SK-N-SH (cell line): ENCODE measurements at regions not wholly inside any gene's neighbourhood (a gene's known extent, or its start where the extent isn't known, plus 50 kb on each side); places are given as distances from the start of the nearest gene placed in this dataset.

ENCODE experiments used
- CTCF ChIA-PET: fragments of 300-600, 350-600 bp; formaldehyde crosslinking; extraction: SDS; loops from one replicate; lab custom pipeline; 2021; lab: Yijun Ruan, JAX
- POLR2A ChIA-PET: fragments of 350-600 bp; sonication (Branson Sonifier 250); formaldehyde crosslinking; extraction: SDS; loops from one replicate; lab custom pipeline; 2020; ENCODE audit warnings: antibody characterized with exemption, inconsistent platforms; lab: Yijun Ruan, JAX
- DNase-seq: peaks from one replicate; pipeline ENCODE4 v3.0.0; 2012
- H2AFZ ChIP-seq: fragments of 200-600 bp; sonication (generic); 2 replicates; pipeline ENCODE4 v1.8.1; 2016; ENCODE audit warnings: antibody characterized with exemption, mild to moderate bottlenecking, low read depth
- H3F3A ChIP-seq: fragments of 200-600 bp; sonication (generic); replicated peaks from 2 replicates; pipeline ENCODE3; 2016; ENCODE audit warnings: antibody characterized with exemption, mild to moderate bottlenecking; ENCODE audit not compliant: insufficient read depth
- H3K27ac ChIP-seq, 2 experiments: fragments of 200-500 bp in 1 of 2; fragments of 200-600 bp in 1 of 2; sonication (Bioruptor generic) in 1 of 2; sonication (generic), shearing (Covaris generic) in 1 of 2; 2 replicates each; pipeline versions ENCODE4 v1.5.1 to v1.6.1; 2014 to 2016; ENCODE audit warnings: low read depth in 2 of 2, inconsistent platforms in 1 of 2, low read length in 1 of 2, mild to moderate bottlenecking in 1 of 2, mixed read lengths in 1 of 2
- H3K27me3 ChIP-seq: fragments of 200-600 bp; sonication (generic), shearing (Covaris generic); 2 replicates; pipeline ENCODE4 v1.6.1; 2016; ENCODE audit warnings: mixed run types; ENCODE audit not compliant: insufficient read depth
- H3K36me3 ChIP-seq, 2 experiments: fragments of 200-500 bp in 1 of 2; fragments of 200-600 bp in 1 of 2; sonication (Bioruptor generic) in 1 of 2; sonication (generic) in 1 of 2; replicated peaks in 1 of 2; 2 replicates each; pipeline versions ENCODE3 to v1.5.1; 2014 to 2016; ENCODE audit warnings: low read length in 1 of 2, mild to moderate bottlenecking in 1 of 2; ENCODE audit not compliant: insufficient read depth in 2 of 2, control insufficient read depth in 1 of 2
- H3K4me1 ChIP-seq, 2 experiments: fragments of 200-500 bp in 1 of 2; fragments of 200-600 bp in 1 of 2; sonication (Bioruptor generic) in 1 of 2; sonication (generic), shearing (Covaris generic) in 1 of 2; 2 replicates each; pipeline versions ENCODE4 v1.5.1 to v1.6.1; 2014 to 2016; ENCODE audit warnings: low read depth in 1 of 2, low read length in 1 of 2, mixed run types in 1 of 2; ENCODE audit not compliant: insufficient read depth in 2 of 2, control insufficient read depth in 1 of 2
- H3K4me2 ChIP-seq: fragments of 200-600 bp; sonication (generic), shearing (Covaris generic); 2 replicates; pipeline ENCODE4 v1.6.1; 2017; ENCODE audit warnings: mixed run types
- H3K4me3 ChIP-seq, 2 experiments: fragments of 200-500 bp in 1 of 2; fragments of 200-600 bp in 1 of 2; sonication (Bioruptor generic) in 1 of 2; sonication (generic), shearing (Covaris generic) in 1 of 2; 2 replicates each; pipeline versions ENCODE4 v1.5.1 to v1.8.1; 2014 to 2016; ENCODE audit warnings: low read depth in 2 of 2, inconsistent platforms in 1 of 2, low read length in 1 of 2, mild to moderate bottlenecking in 1 of 2, mixed read lengths in 1 of 2, moderate library complexity in 1 of 2
- H3K79me2 ChIP-seq: fragments of 200-600 bp; sonication (generic); 2 replicates; pipeline ENCODE4 v1.8.1; 2017; ENCODE audit warnings: mild to moderate bottlenecking; ENCODE audit not compliant: insufficient read depth
- H3K9ac ChIP-seq: fragments of 200-600 bp; sonication (generic); 2 replicates; pipeline ENCODE4 v1.6.1; 2017; ENCODE audit warnings: mixed run types
- H3K9me2 ChIP-seq: fragments of 200-600 bp; sonication (generic); 2 replicates; pipeline ENCODE4 v1.6.1; 2017; ENCODE audit warnings: mixed run types
- H3K9me3 ChIP-seq: fragments of 200-600 bp; sonication (generic); 2 replicates; pipeline ENCODE4 v1.6.1; 2017; ENCODE audit warnings: mixed run types, mild to moderate bottlenecking, moderate library complexity
- H4K20me1 ChIP-seq: fragments of 200-600 bp; sonication (generic); 2 replicates; pipeline ENCODE4 v1.6.1; 2017; ENCODE audit warnings: mild to moderate bottlenecking, mixed run types; ENCODE audit not compliant: insufficient read depth
- CHD2 ChIP-seq: fragments of 150-350 bp; IDR thresholded peaks from 2 replicates; pipeline ENCODE4 v1.6.1; 2018; ENCODE audit warnings: low read length; ENCODE audit not compliant: partially characterized antibody
- ELF1 ChIP-seq: IDR thresholded peaks from 2 replicates; pipeline ENCODE4 v1.4.0; 2012
- EP300 ChIP-seq, 2 experiments: IDR thresholded peaks; 2 replicates each; pipeline versions ENCODE4 v1.4.0 to v1.6.1; 2012; ENCODE audit warnings: borderline replicate concordance in 1 of 2, low read depth in 1 of 2, low read length in 1 of 2
- EZH2phosphoT487 ChIP-seq: fragments of 200-600 bp; sonication (generic); IDR thresholded peaks from 2 replicates; pipeline ENCODE4 v1.6.1; 2017; ENCODE audit warnings: low read depth, mixed run types, mild to moderate bottlenecking, antibody characterized with exemption, moderate library complexity, borderline replicate concordance
- GATA2 ChIP-seq: sonication (generic); formaldehyde crosslinking; IDR thresholded peaks from 2 replicates; pipeline ENCODE4 v1.5.0; 2020; ENCODE audit warnings: mild to moderate bottlenecking, missing genetic modification reagents
- IRF3 ChIP-seq: fragments of 150-350 bp; IDR thresholded peaks from 2 replicates; pipeline ENCODE4 v1.6.1; 2016; ENCODE audit warnings: mild to moderate bottlenecking, low read depth, low read length
- PBX3 ChIP-seq: IDR thresholded peaks from 2 replicates; pipeline ENCODE4; 2012
- YY1 ChIP-seq: IDR thresholded peaks from 2 replicates; pipeline ENCODE4 v1.4.0; 2012; ENCODE audit warnings: low read depth, mild to moderate bottlenecking
- WGBS: methylation state at CpG from one replicate; pipeline ENCODE4 v1.1.6; 2017; ENCODE audit warnings: low lambda C conversion rate; 5-methylcytosine and 5-hydroxymethylcytosine counted together
- TF ChIP-seq, protein P1 (sequence below): IDR thresholded peaks from 2 replicates; pipeline ENCODE4 v1.6.1; 2012; ENCODE audit warnings: mild to moderate bottlenecking, low read depth, low read length, moderate library complexity
- TF ChIP-seq, protein P2 (sequence below): fragments of 150-350 bp; IDR thresholded peaks from 2 replicates; pipeline ENCODE4 v1.6.1; 2017; ENCODE audit warnings: antibody characterized with exemption, low read length, low read depth, borderline replicate concordance
- TF ChIP-seq, protein P3 (sequence below): IDR thresholded peaks from 2 replicates; pipeline ENCODE4 v1.4.0; 2012; ENCODE audit warnings: low read depth, borderline replicate concordance

GRCh38 chrX:7362111-7362510 lies 214.2 kb upstream of the PUDP start (continued):
- TF ChIP-seq, protein P1, sequence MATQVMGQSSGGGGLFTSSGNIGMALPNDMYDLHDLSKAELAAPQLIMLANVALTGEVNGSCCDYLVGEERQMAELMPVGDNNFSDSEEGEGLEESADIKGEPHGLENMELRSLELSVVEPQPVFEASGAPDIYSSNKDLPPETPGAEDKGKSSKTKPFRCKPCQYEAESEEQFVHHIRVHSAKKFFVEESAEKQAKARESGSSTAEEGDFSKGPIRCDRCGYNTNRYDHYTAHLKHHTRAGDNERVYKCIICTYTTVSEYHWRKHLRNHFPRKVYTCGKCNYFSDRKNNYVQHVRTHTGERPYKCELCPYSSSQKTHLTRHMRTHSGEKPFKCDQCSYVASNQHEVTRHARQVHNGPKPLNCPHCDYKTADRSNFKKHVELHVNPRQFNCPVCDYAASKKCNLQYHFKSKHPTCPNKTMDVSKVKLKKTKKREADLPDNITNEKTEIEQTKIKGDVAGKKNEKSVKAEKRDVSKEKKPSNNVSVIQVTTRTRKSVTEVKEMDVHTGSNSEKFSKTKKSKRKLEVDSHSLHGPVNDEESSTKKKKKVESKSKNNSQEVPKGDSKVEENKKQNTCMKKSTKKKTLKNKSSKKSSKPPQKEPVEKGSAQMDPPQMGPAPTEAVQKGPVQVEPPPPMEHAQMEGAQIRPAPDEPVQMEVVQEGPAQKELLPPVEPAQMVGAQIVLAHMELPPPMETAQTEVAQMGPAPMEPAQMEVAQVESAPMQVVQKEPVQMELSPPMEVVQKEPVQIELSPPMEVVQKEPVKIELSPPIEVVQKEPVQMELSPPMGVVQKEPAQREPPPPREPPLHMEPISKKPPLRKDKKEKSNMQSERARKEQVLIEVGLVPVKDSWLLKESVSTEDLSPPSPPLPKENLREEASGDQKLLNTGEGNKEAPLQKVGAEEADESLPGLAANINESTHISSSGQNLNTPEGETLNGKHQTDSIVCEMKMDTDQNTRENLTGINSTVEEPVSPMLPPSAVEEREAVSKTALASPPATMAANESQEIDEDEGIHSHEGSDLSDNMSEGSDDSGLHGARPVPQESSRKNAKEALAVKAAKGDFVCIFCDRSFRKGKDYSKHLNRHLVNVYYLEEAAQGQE = no peak

DNA sequence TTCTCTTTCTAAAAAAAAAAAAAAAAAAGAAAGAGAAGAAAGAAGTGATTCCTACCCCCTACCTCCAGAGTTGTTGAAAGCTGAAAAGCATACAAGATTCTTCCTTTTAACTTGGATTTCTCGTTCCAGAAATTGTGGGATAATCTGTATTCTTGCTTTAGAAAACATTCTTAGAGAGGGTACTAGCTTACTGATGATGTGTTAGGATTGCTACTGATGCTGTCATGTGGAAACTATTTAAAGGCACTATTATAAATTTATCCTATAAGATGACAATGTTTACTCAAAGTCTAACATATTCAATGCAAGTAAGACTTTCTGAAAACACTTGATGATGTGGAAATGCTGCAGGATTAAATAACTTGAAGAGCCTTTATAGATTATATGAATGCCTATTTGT lies 204.0 kb upstream of the PUDP start:
- no peak overlapping the region for H3K27ac ChIP-seq
- H3K4me2 ChIP-seq = no peak overlapping the region
- no peak for TF ChIP-seq PBX3
- no peak for TF ChIP-seq YY1
- no peak for TF ChIP-seq IRF3
- no peak for TF ChIP-seq EP300 (IDR thresholded peaks at IDR 0.05; ENCODE audit: borderline replicate concordance in 1 of 2, low read depth in 1 of 2, low read length in 1 of 2)
- TF ChIP-seq, protein P2, sequence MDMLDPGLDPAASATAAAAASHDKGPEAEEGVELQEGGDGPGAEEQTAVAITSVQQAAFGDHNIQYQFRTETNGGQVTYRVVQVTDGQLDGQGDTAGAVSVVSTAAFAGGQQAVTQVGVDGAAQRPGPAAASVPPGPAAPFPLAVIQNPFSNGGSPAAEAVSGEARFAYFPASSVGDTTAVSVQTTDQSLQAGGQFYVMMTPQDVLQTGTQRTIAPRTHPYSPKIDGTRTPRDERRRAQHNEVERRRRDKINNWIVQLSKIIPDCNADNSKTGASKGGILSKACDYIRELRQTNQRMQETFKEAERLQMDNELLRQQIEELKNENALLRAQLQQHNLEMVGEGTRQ = no peak
- no peak for TF ChIP-seq ELF1
- no peak for TF ChIP-seq EZH2phosphoT487
- TF ChIP-seq GATA2 = no peak
- TF ChIP-seq, protein P3, sequence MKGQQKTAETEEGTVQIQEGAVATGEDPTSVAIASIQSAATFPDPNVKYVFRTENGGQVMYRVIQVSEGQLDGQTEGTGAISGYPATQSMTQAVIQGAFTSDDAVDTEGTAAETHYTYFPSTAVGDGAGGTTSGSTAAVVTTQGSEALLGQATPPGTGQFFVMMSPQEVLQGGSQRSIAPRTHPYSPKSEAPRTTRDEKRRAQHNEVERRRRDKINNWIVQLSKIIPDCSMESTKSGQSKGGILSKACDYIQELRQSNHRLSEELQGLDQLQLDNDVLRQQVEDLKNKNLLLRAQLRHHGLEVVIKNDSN = no peak
- no peak for TF ChIP-seq CHD2
- H3K9ac ChIP-seq = no peak overlapping the region
- no peak overlapping the region for H2AFZ ChIP-seq
- 6% methylated on average over 1 of the region's 1 CpG for WGBS
- H3K9me3 ChIP-seq = no peaks in the 10 kb centered on the region
- ChIA-PET POLR2A (no interaction called here), CTCF (no interaction called here)
- H3F3A ChIP-seq = no peaks in the 10 kb centered on the region
- no peaks in the 10 kb centered on the region for H3K36me3 ChIP-seq
- no peak for DNase-seq
- no peaks in the 10 kb centered on the region for H3K79me2 ChIP-seq
- H3K4me1 ChIP-seq = no peaks in the 10 kb centered on the region
- no peak overlapping the region for H3K4me3 ChIP-seq
- no peaks in the 10 kb centered on the region for H3K27me3 ChIP-seq
- no peaks in the 10 kb centered on the region for H3K9me2 ChIP-seq
- no peaks in the 10 kb centered on the region for H4K20me1 ChIP-seq
